RWPE1 (cell line): ENCODE measurements at regions not wholly inside any gene's neighbourhood (a gene's known extent, or its start where the extent isn't known, plus 50 kb on each side); places are given as distances from the start of the nearest gene placed in this dataset.
"Not testable (repeated sequence)": the region's sequence is repeated elsewhere in the genome, so short reads cannot be mapped to it uniquely, and the experiment has no call there.

Experiments used
- CTCF ChIA-PET: fragments of 350-600 bp; sonication (Branson Sonifier 250); formaldehyde crosslinking; extraction: SDS; loops from one replicate; lab custom pipeline; 2021; lab: Yijun Ruan, JAX
- POLR2A ChIA-PET: fragments of 400-600 bp; formaldehyde crosslinking; extraction: SDS; loops from one replicate; lab custom pipeline; 2020; ENCODE audit warnings: antibody characterized with exemption; ENCODE audit not compliant: low non-redundant PET; lab: Yijun Ruan, JAX
- DNase-seq: peaks from one replicate; pipeline ENCODE4 v3.0.0; 2012; ENCODE audit warnings: low spot score
- H3K27ac ChIP-seq: fragments of 450-650 bp; 2 replicates; pipeline ENCODE4 v1.5.1; 2017
- CTCF ChIP-seq: fragments of 450-650 bp; conservative IDR thresholded peaks from 2 replicates; pipeline ENCODE4 v1.5.1; 2017; ENCODE audit warnings: low read depth, mild to moderate bottlenecking

- ChIA-PET POLR2A (no interaction called here), CTCF (interaction anchor here (0.9 to 1.3 kb wide), 2 partner anchors 19 to 36 kb away, joined by 4 read pairs; no protein-coding TSS in a partner anchor)
These were observed 53.2 kb upstream of the PARP1 start for GRCh38 chr1:226461087-226461486.

GRCh38 chr1:226463925-226464586 lies 56.2 kb upstream of the PARP1 start:
- H3K27ac ChIP-seq: no peak overlapping the region
- POLR2A ChIA-PET: no interaction called here
- DNase-seq: no peak
- no peak for TF ChIP-seq CTCF
- CTCF ChIA-PET: interaction anchor here (0.8 kb wide), 1 partner anchor 20 kb away, joined by 3 read pairs; no protein-coding TSS in a partner anchor

More at GRCh38 chr1:226461087-226461486, 53.2 kb upstream of the PARP1 start:
- no peak for TF ChIP-seq CTCF
- DNase-seq: no peak
- no peak overlapping the region for H3K27ac ChIP-seq

- CTCF ChIA-PET: interaction anchor here (0.8 kb wide), 1 partner anchor 20 kb away, joined by 3 read pairs; no protein-coding TSS in a partner anchor
- POLR2A ChIA-PET, H3K27ac ChIP-seq, DNase-seq: not testable (repeated sequence)
These were observed 56.7 kb upstream of the PARP1 start for GRCh38 chr1:226464587-226464971.

GRCh38 chr1:226466296-226466695 lies 58.4 kb upstream of the PARP1 start:
- DNase-seq: no peak
- POLR2A ChIA-PET: no interaction called here
- TF ChIP-seq CTCF: no peak
- CTCF ChIA-PET: no interaction called here
- no peak overlapping the region for H3K27ac ChIP-seq

GRCh38 chr1:226467443-226467842 lies 59.5 kb upstream of the PARP1 start:
- TF ChIP-seq CTCF: no peak
- ChIA-PET CTCF (interaction anchor here (0.6 to 1.1 kb wide), 2 partner anchors 10 to 12 kb away, joined by 3 read pairs; no protein-coding TSS in a partner anchor), POLR2A (interaction anchor here (0.5 kb wide), 1 partner anchor 77 kb away, joined by 3 read pairs; no protein-coding TSS in a partner anchor)
- no peak for DNase-seq
- H3K27ac ChIP-seq: no peak overlapping the region

GRCh38 chr1:226470921-226471866 lies 63.3 kb upstream of the PARP1 start:
- TF ChIP-seq CTCF: no peak
- DNase-seq: no peak
- H3K27ac ChIP-seq: no peak overlapping the region
- POLR2A ChIA-PET: no interaction called here
- CTCF ChIA-PET: interaction anchor here (0.6 to 0.9 kb wide), 3 partner anchors 24 to 892 kb away, joined by 3 to 4 read pairs (median 3); no protein-coding TSS in a partner anchor
